GM23248 (cell line): ENCODE measurements at regions not wholly inside any gene's neighbourhood (a gene's known extent, or its start where the extent isn't known, plus 50 kb on each side); places are given as distances from the start of the nearest gene placed in this dataset.

ENCODE experiments used
- DNase-seq: peaks from one replicate; pipeline ENCODE4 v3.0.0-alpha.2; 2015
- H2AFZ ChIP-seq: fragments of 200-600 bp; sonication (generic); 2 replicates; pipeline ENCODE4 v1.6.1; 2016; ENCODE audit warnings: antibody characterized with exemption
- H3F3A ChIP-seq: fragments of 200-600 bp; sonication (generic); 2 replicates; pipeline ENCODE4 v1.6.1; 2016; ENCODE audit warnings: mild to moderate bottlenecking, antibody characterized with exemption, mixed run types; ENCODE audit not compliant: insufficient read depth
- H3K27ac ChIP-seq: fragments of 200-600 bp; sonication (generic); 2 replicates; pipeline ENCODE4 v1.5.1; 2016; ENCODE audit warnings: mild to moderate bottlenecking
- H3K27me3 ChIP-seq: fragments of 200-600 bp; sonication (generic); replicated peaks from 2 replicates; pipeline ENCODE4 v1.6.1; 2016; ENCODE audit warnings: mild to moderate bottlenecking; ENCODE audit not compliant: insufficient read depth
- H3K36me3 ChIP-seq: fragments of 200-600 bp; sonication (generic); 2 replicates; pipeline ENCODE4 v1.6.1; 2016; ENCODE audit warnings: low read depth, mild to moderate bottlenecking
- H3K4me1 ChIP-seq: fragments of 200-600 bp; sonication (generic); 2 replicates; pipeline ENCODE4 v1.6.1; 2016; ENCODE audit warnings: mild to moderate bottlenecking; ENCODE audit not compliant: insufficient read depth
- H3K4me2 ChIP-seq: fragments of 200-600 bp; sonication (generic); one replicate; pipeline ENCODE4 v1.6.1; 2016; ENCODE audit warnings: mild to moderate bottlenecking; ENCODE audit not compliant: unreplicated experiment
- H3K4me3 ChIP-seq: fragments of 200-600 bp; sonication (generic); 2 replicates; pipeline ENCODE4 v1.5.1; 2016; ENCODE audit warnings: mild to moderate bottlenecking
- H3K79me2 ChIP-seq: fragments of 200-600 bp; sonication (generic); 2 replicates; pipeline ENCODE4 v1.6.1; 2016; ENCODE audit warnings: mild to moderate bottlenecking; ENCODE audit not compliant: insufficient read depth
- H3K9ac ChIP-seq: fragments of 200-600 bp; sonication (generic); 2 replicates; pipeline ENCODE4 v1.6.1; 2016; ENCODE audit warnings: mild to moderate bottlenecking
- H3K9me2 ChIP-seq: fragments of 200-600 bp; sonication (generic); 2 replicates; pipeline ENCODE4 v1.6.1; 2016; ENCODE audit warnings: mixed run types, mild to moderate bottlenecking, moderate library complexity; ENCODE audit not compliant: insufficient read depth
- H3K9me3 ChIP-seq: fragments of 200-600 bp; sonication (generic); one replicate; pipeline ENCODE4 v1.6.1; 2017; ENCODE audit warnings: low read depth
- H4K20me1 ChIP-seq: fragments of 200-600 bp; sonication (generic); 2 replicates; pipeline ENCODE4 v1.6.0; 2016; ENCODE audit not compliant: insufficient read depth
- EZH2 ChIP-seq: fragments of 200-600 bp; sonication (generic); IDR thresholded peaks from 2 replicates; pipeline ENCODE4 v1.6.1; 2018; ENCODE audit warnings: antibody characterized with exemption, mild to moderate bottlenecking; ENCODE audit not compliant: insufficient read depth, poor library complexity, severe bottlenecking
- EZH2phosphoT487 ChIP-seq: fragments of 200-600 bp; sonication (generic); IDR thresholded peaks from 2 replicates; pipeline ENCODE4 v1.6.1; 2018; ENCODE audit warnings: antibody characterized with exemption, moderate library complexity, mild to moderate bottlenecking, low read depth; ENCODE audit not compliant: insufficient read depth
- WGBS, 2 experiments: methylation state at CpG; one replicate each; pipeline ENCODE4 v1.1.6; 2015 to 2017; ENCODE audit warnings: low lambda C conversion rate in 2 of 2, low coverage in 1 of 2; ENCODE audit errors: missing lambda C conversion rate in 2 of 2; 5-methylcytosine and 5-hydroxymethylcytosine counted together
- in situ Hi-C: fragments of 300-500 bp; cut with MboI; formaldehyde crosslinking; loops from 2 replicates; pipeline ENCODE4 v1.15.0; 2020

GRCh38 chr10:37711617-37712488, 145.6 kb downstream of the ZNF248 start:
- Histone ChIP-seq H3K27ac (no peak overlapping the region), H3K27me3 (no peaks in the 10 kb centered on the region), H3K79me2 (no peaks in the 10 kb centered on the region), H3K4me1 (no peaks in the 10 kb centered on the region), H3F3A (no peaks in the 10 kb centered on the region), H3K9me2 (no peaks in the 10 kb centered on the region), H3K9ac (no peak overlapping the region), H2AFZ (no peak overlapping the region), H3K36me3 (no peaks in the 10 kb centered on the region), H4K20me1 (no peaks in the 10 kb centered on the region), H3K9me3 (no peaks in the 10 kb centered on the region), H3K4me2 (no peak overlapping the region), H3K4me3 (no peak overlapping the region)
- TF ChIP-seq EZH2 = no peak
- in situ Hi-C loops = no loop called here
- WGBS, 2 experiments = 32 to 34% methylated on average over 12 to 13 of the region's 13 CpGs
- DNase-seq = no peak

GRCh38 chr10:37710831-37711616, 146.4 kb downstream of the ZNF248 start:
- Histone ChIP-seq H3K9ac (no peak overlapping the region), H3K4me1 (no peaks in the 10 kb centered on the region), H3K4me3 (no peak overlapping the region), H3F3A (no peaks in the 10 kb centered on the region), H3K79me2 (no peaks in the 10 kb centered on the region), H4K20me1 (no peaks in the 10 kb centered on the region), H3K36me3 (no peaks in the 10 kb centered on the region), H3K27me3 (no peaks in the 10 kb centered on the region), H2AFZ (no peak overlapping the region), H3K9me3 (no peaks in the 10 kb centered on the region), H3K4me2 (no peak overlapping the region), H3K9me2 (no peaks in the 10 kb centered on the region), H3K27ac (no peak overlapping the region)
- in situ Hi-C loops = no loop called here
- TF ChIP-seq EZH2 (no peak), EZH2phosphoT487 (no peak)
- peak; percentile 52 for DNase-seq
- WGBS, 2 experiments = 34 to 36% methylated on average over 7 of the region's 7 CpGs

- TF ChIP-seq EZH2 (no peak), EZH2phosphoT487 (no peak)
- H3K9me2 ChIP-seq = no peaks in the 10 kb centered on the region
- H3K9ac ChIP-seq = no peak overlapping the region
- H2AFZ ChIP-seq = no peak overlapping the region
- H4K20me1 ChIP-seq = no peaks in the 10 kb centered on the region
- no peaks in the 10 kb centered on the region for H3K36me3 ChIP-seq
- H3K79me2 ChIP-seq = no peaks in the 10 kb centered on the region
- H3K4me2 ChIP-seq = no peak overlapping the region
- H3K4me3 ChIP-seq = no peak overlapping the region
- H3K27me3 ChIP-seq = no peaks in the 10 kb centered on the region
- H3K9me3 ChIP-seq = no peaks in the 10 kb centered on the region
- WGBS, 2 experiments = 30 to 39% methylated on average over 2 of the region's 2 CpGs
- DNase-seq = no peak
- H3F3A ChIP-seq = no peaks in the 10 kb centered on the region
- H3K4me1 ChIP-seq = no peaks in the 10 kb centered on the region
- in situ Hi-C loops = no loop called here
- H3K27ac ChIP-seq = no peak overlapping the region
Measured at GRCh38 chr10:37707829-37708578, 149.4 kb downstream of the ZNF248 start.

- Histone ChIP-seq H3K9me3 (no peaks in the 10 kb centered on the region), H3K9ac (no peak overlapping the region), H4K20me1 (no peaks in the 10 kb centered on the region), H3K27ac (no peak overlapping the region), H3K4me1 (no peaks in the 10 kb centered on the region), H3K4me2 (no peak overlapping the region), H3K27me3 (no peaks in the 10 kb centered on the region), H3K9me2 (no peaks in the 10 kb centered on the region), H3K79me2 (no peaks in the 10 kb centered on the region), H3F3A (no peaks in the 10 kb centered on the region), H3K4me3 (no peak overlapping the region), H3K36me3 (no peaks in the 10 kb centered on the region), H2AFZ (no peak overlapping the region)
- no peak for TF ChIP-seq EZH2phosphoT487
- TF ChIP-seq EZH2 = no peak
- no peak for DNase-seq
- in situ Hi-C loops = no loop called here
- 37 to 43% methylated on average over 4 of the region's 4 CpGs for WGBS, 2 experiments
Measured at GRCh38 chr10:37704566-37704965, 152.8 kb downstream of the ZNF248 start.
